GM12874 (cell line): ENCODE measurements at regions not wholly inside any gene's neighbourhood (a gene's known extent, or its start where the extent isn't known, plus 50 kb on each side); places are given as distances from the start of the nearest gene placed in this dataset.

ENCODE experiments used
- CTCF ChIP-seq: IDR thresholded peaks from 2 replicates; pipeline ENCODE4 v1.5.1; 2011; ENCODE audit warnings: low read depth, mild to moderate bottlenecking, control low read depth, low read length, moderate library complexity; ENCODE audit not compliant: insufficient read depth

DNA sequence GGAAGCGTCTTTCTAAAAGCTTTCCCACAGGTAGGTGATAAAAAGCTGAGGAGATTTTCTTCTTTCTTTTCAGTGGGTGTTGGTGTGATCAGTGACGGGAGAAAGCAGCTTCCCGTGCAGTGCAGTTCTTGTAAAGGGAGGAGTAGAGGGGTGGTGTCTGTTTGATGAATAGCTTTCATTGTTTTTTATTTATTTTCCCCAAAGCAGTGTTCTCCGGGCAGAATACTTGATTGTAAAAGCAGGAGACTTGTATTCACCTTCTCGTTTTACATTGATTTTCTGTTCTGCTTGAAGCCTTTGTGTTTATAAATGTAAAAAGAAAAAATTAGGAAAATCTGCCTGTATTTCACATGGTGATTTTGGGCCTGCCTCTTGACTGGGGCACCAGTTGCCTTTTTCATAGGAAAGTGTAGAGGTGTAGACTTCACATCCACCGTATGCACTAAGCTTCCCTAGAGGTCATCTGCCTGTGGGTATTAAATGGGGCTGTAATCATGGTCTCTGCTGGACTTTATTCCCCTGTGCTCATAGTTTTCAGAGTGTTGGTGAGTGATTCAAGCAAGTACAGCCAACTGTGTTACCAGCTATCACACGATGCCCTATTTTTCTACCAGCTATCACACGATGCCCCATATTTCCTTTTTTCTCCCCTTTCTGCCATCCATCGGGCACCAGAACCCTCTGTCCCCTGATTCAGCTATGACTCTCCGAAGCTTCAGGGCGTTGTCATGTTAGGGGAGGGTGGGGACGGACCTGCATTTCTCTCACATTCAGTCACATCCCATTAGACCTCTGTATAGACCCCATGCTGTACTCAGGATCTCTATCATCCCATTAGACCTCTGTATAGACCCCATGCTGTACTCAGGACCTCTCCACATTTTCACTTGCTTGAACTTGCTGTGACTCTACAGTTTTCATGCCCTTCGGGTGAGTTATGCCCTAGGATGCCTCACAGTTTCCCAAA, 526.5 kb downstream of the TRIML1 start:
- TF ChIP-seq CTCF = no peak

GRCh38 chr4:188680004-188680666, 540.9 kb downstream of the TRIML1 start:
- no peak for TF ChIP-seq CTCF

DNA sequence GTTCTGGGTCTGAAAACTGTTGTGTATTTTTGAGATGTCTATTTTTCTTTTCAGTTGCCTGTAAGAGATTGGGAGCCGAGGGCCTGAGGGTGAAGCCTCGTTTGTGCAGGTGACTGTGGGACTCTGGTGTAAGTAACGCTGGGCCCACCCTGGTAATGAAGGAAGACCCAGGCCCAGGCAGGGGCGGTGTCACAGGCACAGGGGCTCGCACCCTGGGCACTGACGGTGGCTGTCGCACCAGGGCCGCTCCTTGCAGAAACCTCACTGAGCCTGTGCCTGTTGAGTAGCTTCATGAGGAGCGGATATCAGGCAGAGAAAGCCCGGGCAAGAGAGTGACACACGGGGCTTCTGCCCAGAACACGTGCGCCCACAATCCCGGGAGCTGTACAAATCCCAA, 541.4 kb downstream of the TRIML1 start:
- TF ChIP-seq CTCF = no peak

GRCh38 chr4:188682321-188682720, 543.1 kb downstream of the TRIML1 start:
- TF ChIP-seq CTCF = no peak

GRCh38 chr4:188683571-188683970, 544.3 kb downstream of the TRIML1 start:
- TF ChIP-seq CTCF = no peak

DNA sequence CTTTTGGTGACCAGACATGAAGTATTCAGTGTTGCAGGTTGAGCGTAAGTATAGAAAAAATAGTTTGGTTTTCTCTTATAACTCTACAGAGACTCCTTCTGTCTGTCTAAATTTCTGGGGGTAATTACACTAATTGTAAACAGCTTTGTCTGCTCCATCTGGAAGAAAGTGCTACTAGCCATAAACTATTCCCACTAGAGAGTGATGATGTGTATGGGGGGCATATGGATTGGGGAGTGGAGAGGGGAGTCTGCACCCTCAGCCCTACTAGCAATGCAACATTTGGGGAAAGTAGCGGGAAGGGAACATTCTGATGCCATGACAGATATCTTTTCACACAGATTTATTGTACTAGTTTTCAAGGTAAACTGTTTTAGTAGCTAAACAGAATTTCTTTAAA, 549.7 kb downstream of the TRIML1 start:
- no peak for TF ChIP-seq CTCF

- TF ChIP-seq CTCF = no peak
Observed at GRCh38 chr4:188691811-188692210, 552.6 kb downstream of the TRIML1 start.
